Thyroid gland (tissue), 4 donors: ENCODE measurements at regions not wholly inside any gene's neighbourhood (a gene's known extent, or its start where the extent isn't known, plus 50 kb on each side); places are given as distances from the start of the nearest gene placed in this dataset.

ENCODE experiments used
- CTCF ChIP-seq, 6 experiments: fragments of 200-600 bp in 3 of 6; fragments of 450-650 bp in 3 of 6; sonication (generic) in 3 of 6; IDR thresholded peaks; one replicate each; pipeline ENCODE4 v1.5.1; 2016 to 2019; ENCODE audit warnings: antibody characterized with exemption in 6 of 6, mild to moderate bottlenecking in 2 of 6, inconsistent platforms in 1 of 6, moderate library complexity in 1 of 6
- POLR2A ChIP-seq, 2 donors: fragments of 450-650 bp; IDR thresholded peaks; one replicate each; pipeline ENCODE4 v1.6.1; 2017; ENCODE audit warnings: antibody characterized with exemption in 2 of 2, mild to moderate bottlenecking in 2 of 2, moderate library complexity in 1 of 2

- no peak for TF ChIP-seq CTCF (IDR thresholded peaks at IDR 0.05)
- TF ChIP-seq POLR2A (IDR thresholded peaks at IDR 0.05), result no peak
Measured at GRCh38 chr9:109975574-109976295, 195.7 kb downstream of the PALM2AKAP2 start.
